Trophoblast cell (in vitro differentiated cells and primary cell): ENCODE measurements at regions not wholly inside any gene's neighbourhood (a gene's known extent, or its start where the extent isn't known, plus 50 kb on each side); places are given as distances from the start of the nearest gene placed in this dataset.
A peak's percentile ranks its signal among the peaks of the same experiment; 100 is the strongest.

Experiments used
- DNase-seq, 2 donors: peaks; one replicate each; pipeline ENCODE4 v3.0.0-alpha.2; 2016
- H2AFZ ChIP-seq: 2 replicates; pipeline ENCODE4 v1.6.1; 2013; ENCODE audit warnings: low read length, moderate library complexity, mild to moderate bottlenecking; ENCODE audit not compliant: insufficient read depth, poor library complexity
- H2AK5ac ChIP-seq: 2 replicates; pipeline ENCODE4 v1.6.1; 2013; ENCODE audit warnings: mild to moderate bottlenecking, low read length
- H2BK120ac ChIP-seq: 2 replicates; pipeline ENCODE4 v1.6.1; 2013; ENCODE audit warnings: low read length, mild to moderate bottlenecking, moderate library complexity; ENCODE audit not compliant: insufficient read depth, poor library complexity
- H2BK12ac ChIP-seq: 2 replicates; pipeline ENCODE4 v1.6.1; 2013; ENCODE audit warnings: mild to moderate bottlenecking, low read length, moderate library complexity
- H2BK5ac ChIP-seq: 2 replicates; pipeline ENCODE4 v1.6.1; 2013; ENCODE audit warnings: low read length, low read depth, moderate library complexity, mild to moderate bottlenecking; ENCODE audit not compliant: poor library complexity
- H3K14ac ChIP-seq: 2 replicates; pipeline ENCODE4 v1.6.1; 2013; ENCODE audit warnings: mild to moderate bottlenecking, low read length
- H3K18ac ChIP-seq: 2 replicates; pipeline ENCODE4 v1.6.1; 2013; ENCODE audit warnings: mild to moderate bottlenecking, low read length
- H3K23ac ChIP-seq: 2 replicates; pipeline ENCODE4 v1.6.1; 2013; ENCODE audit warnings: low read length
- H3K27ac ChIP-seq: 2 replicates; pipeline ENCODE4 v1.5.1; 2013; ENCODE audit warnings: low read depth, mild to moderate bottlenecking, inconsistent platforms, low read length, moderate library complexity
- H3K27me3 ChIP-seq: 2 replicates; pipeline ENCODE4 v1.6.1; 2013; ENCODE audit warnings: inconsistent platforms, mild to moderate bottlenecking, low read length, moderate library complexity; ENCODE audit not compliant: insufficient read depth
- H3K36me3 ChIP-seq, 2 experiments: 1 replicate in 1 of 2; 2 replicates in 1 of 2; pipeline ENCODE4 v1.6.1; 2013; ENCODE audit warnings: low read length in 2 of 2, mild to moderate bottlenecking in 2 of 2, moderate library complexity in 1 of 2; ENCODE audit not compliant: insufficient read depth in 2 of 2, control insufficient read depth in 1 of 2
- H3K4ac ChIP-seq: 2 replicates; pipeline ENCODE4 v1.6.1; 2013; ENCODE audit warnings: low read depth, mild to moderate bottlenecking, low read length, moderate library complexity
- H3K4me1 ChIP-seq, 2 experiments: 1 replicate in 1 of 2; 2 replicates in 1 of 2; pipeline ENCODE4 v1.6.1; 2013; ENCODE audit warnings: low read length in 2 of 2, mild to moderate bottlenecking in 2 of 2, moderate library complexity in 1 of 2; ENCODE audit not compliant: insufficient read depth in 2 of 2, control insufficient read depth in 1 of 2
- H3K4me2 ChIP-seq: 2 replicates; pipeline ENCODE4 v1.6.1; 2013; ENCODE audit warnings: inconsistent platforms, mild to moderate bottlenecking, low read length, moderate library complexity
- H3K4me3 ChIP-seq: 2 replicates; pipeline ENCODE4 v1.5.1; 2013; ENCODE audit warnings: mild to moderate bottlenecking, low read depth, low read length, inconsistent platforms
- H3K79me1 ChIP-seq: one replicate; pipeline ENCODE4 v1.6.1; 2013; ENCODE audit warnings: low read length
- H3K79me2 ChIP-seq: 2 replicates; pipeline ENCODE4 v1.6.1; 2013; ENCODE audit warnings: low read length, mild to moderate bottlenecking; ENCODE audit not compliant: control insufficient read depth, insufficient read depth, poor library complexity
- H3K9ac ChIP-seq: 2 replicates; pipeline ENCODE4 v1.6.1; 2013; ENCODE audit warnings: mild to moderate bottlenecking, low read length
- H3K9me3 ChIP-seq: 2 replicates; pipeline ENCODE4 v1.6.1; 2013; ENCODE audit warnings: low read depth, mild to moderate bottlenecking, control low read depth, inconsistent platforms, low read length; ENCODE audit not compliant: insufficient read depth
- H4K12ac ChIP-seq: 2 replicates; pipeline ENCODE4 v1.6.1; 2013; ENCODE audit warnings: low read depth, mild to moderate bottlenecking, low read length, moderate library complexity
- H4K8ac ChIP-seq: 2 replicates; pipeline ENCODE4 v1.6.1; 2013; ENCODE audit warnings: low read depth, mild to moderate bottlenecking, low read length, moderate library complexity
- H4K91ac ChIP-seq: one replicate; pipeline ENCODE4 v1.6.1; 2013; ENCODE audit warnings: low read depth, mild to moderate bottlenecking, low read length, moderate library complexity
- WGBS: extraction: QIAGEN DNeasy Blood & Tissue Kit; methylation state at CpG from one replicate; pipeline ENCODE4 v1.1.7; 2013; ENCODE audit warnings: missing lambda C conversion rate; ENCODE audit not compliant: insufficient read length, insufficient coverage; ENCODE audit errors: extremely low coverage; 5-methylcytosine and 5-hydroxymethylcytosine counted together

DNA sequence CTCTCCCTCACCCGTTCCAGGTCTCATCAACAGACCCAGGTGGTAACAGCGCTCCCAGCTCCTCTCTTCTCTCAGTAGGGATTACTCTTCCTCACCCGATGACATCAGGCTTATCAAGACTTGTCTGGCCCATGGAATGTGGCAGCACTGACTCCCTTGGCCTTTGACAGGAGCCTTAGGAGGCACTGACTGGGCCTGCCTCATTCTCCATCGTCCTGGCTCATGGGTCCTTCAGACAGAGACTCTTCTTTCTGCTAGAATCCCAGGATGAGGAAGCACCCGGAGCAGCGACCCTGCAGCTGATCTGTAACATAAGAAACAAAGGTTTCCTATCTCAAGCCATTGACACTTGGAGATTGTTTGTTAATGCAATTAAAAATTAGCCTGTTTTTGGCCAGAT, 1063.6 kb downstream of the TBC1D22A start:
- Histone ChIP-seq H2AK5ac (no peak overlapping the region), H3K23ac (no peak overlapping the region), H3K4ac (no peak overlapping the region), H3K14ac (no peak overlapping the region), H2BK120ac (no peak overlapping the region), H3K9me3 (peaks cover 9% of the 10 kb centered on the region), H2BK5ac (no peak overlapping the region), H3K79me1 (no peaks in the 10 kb centered on the region), H3K9ac (no peak overlapping the region), H3K36me3 (no peaks in the 10 kb centered on the region), H3K4me1 (no peaks in the 10 kb centered on the region), H3K27me3 (no peaks in the 10 kb centered on the region), H3K27ac (no peak overlapping the region), H3K4me3 (peak overlapping the region; percentile 27), H4K91ac (no peak overlapping the region), H3K18ac (no peak overlapping the region), H2BK12ac (no peak overlapping the region), H4K8ac (no peak overlapping the region), H2AFZ (no peak overlapping the region), H3K4me2 (no peak overlapping the region), H3K79me2 (no peaks in the 10 kb centered on the region), H4K12ac (no peak overlapping the region)
- no CpG with 5 or more reads among the region's 6 CpGs for WGBS
- no peak for DNase-seq

DNA sequence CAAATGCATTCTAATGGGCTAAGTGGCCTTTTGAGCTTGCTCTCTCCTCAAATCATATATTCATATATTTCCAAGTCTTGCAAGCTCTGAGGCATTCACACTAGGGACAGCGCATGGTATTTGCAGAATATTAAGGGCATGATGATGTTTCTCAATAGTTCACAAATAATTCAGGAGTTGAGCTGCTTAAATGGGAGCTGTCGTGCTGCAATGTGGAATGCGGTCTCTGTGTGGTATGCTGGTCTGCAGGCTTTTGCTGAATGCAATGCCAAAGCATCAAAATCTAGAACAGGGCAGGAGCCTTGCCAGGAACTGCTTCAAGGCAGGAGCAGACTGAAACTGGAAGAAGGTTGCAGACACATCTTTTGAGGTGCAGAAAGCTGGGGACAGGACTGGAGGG, 1060.0 kb downstream of the TBC1D22A start:
- WGBS, result no CpG with 5 or more reads among the region's 3 CpGs
- Histone ChIP-seq H2BK5ac (no peak overlapping the region), H3K4me1 (no peaks in the 10 kb centered on the region)

DNA sequence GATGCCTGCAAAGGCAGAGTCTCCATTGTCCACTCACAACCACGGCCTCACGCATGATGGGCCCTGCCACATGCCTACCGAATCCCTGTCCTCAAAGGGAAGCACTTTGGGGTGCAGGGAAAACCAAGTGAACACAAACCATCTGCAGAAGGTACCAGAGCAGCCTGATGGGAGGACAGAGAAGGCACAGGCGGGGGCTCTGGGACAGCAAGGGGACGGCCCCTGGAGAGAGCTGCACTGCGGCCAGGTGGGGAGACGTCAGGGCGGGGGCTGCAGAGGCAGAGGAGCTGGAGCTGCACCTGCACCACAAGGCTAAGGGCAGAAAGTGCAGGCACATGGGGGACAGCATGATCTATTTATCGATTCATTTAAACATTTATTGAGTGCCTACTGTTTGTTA, 1056.0 kb downstream of the TBC1D22A start:
- no peak overlapping the region for H2BK120ac ChIP-seq
- H3K4ac ChIP-seq, result no peak overlapping the region
- H4K12ac ChIP-seq, result no peak overlapping the region
- WGBS, result no CpG with 5 or more reads among the region's 9 CpGs
- H2AK5ac ChIP-seq, result no peak overlapping the region
- no peaks in the 10 kb centered on the region for H3K79me1 ChIP-seq
- no peak overlapping the region for H3K27ac ChIP-seq
- no peaks in the 10 kb centered on the region for H3K4me1 ChIP-seq
- H2BK12ac ChIP-seq, result no peak overlapping the region
- H3K27me3 ChIP-seq, result no peaks in the 10 kb centered on the region
- H4K91ac ChIP-seq, result no peak overlapping the region
- no peak overlapping the region for H3K23ac ChIP-seq
- H3K79me2 ChIP-seq, result no peaks in the 10 kb centered on the region
- H3K4me3 ChIP-seq, result no peak overlapping the region
- no peaks in the 10 kb centered on the region for H3K36me3 ChIP-seq
- H2BK5ac ChIP-seq, result no peak overlapping the region
- H3K4me2 ChIP-seq, result no peak overlapping the region
- H3K9ac ChIP-seq, result no peak overlapping the region
- no peak overlapping the region for H3K14ac ChIP-seq
- H3K18ac ChIP-seq, result no peak overlapping the region
- no peak overlapping the region for H2AFZ ChIP-seq
- no peak overlapping the region for H4K8ac ChIP-seq
- no peak for DNase-seq
- H3K9me3 ChIP-seq, result peaks cover 21% of the 10 kb centered on the region

More for the DNA sequence above, 1060.0 kb downstream of the TBC1D22A start:
- H2BK120ac ChIP-seq, result no peak overlapping the region
- H3K79me2 ChIP-seq, result no peaks in the 10 kb centered on the region
- no peak overlapping the region for H4K12ac ChIP-seq
- no peak overlapping the region for H3K4me3 ChIP-seq
- H3K36me3 ChIP-seq, result no peaks in the 10 kb centered on the region
- no peak overlapping the region for H2BK12ac ChIP-seq
- no peak overlapping the region for H3K4me2 ChIP-seq
- H2AK5ac ChIP-seq, result no peak overlapping the region
- no peak overlapping the region for H4K91ac ChIP-seq
- no peak overlapping the region for H3K18ac ChIP-seq
- no peaks in the 10 kb centered on the region for H3K27me3 ChIP-seq
- no peak overlapping the region for H2AFZ ChIP-seq
- no peak overlapping the region for H3K14ac ChIP-seq
- no peak overlapping the region for H3K9ac ChIP-seq
- no peak overlapping the region for H3K4ac ChIP-seq
- peaks cover 15% of the 10 kb centered on the region for H3K9me3 ChIP-seq
- no peak overlapping the region for H4K8ac ChIP-seq
- no peak for DNase-seq
- H3K23ac ChIP-seq, result no peak overlapping the region
- no peak overlapping the region for H3K27ac ChIP-seq
- no peaks in the 10 kb centered on the region for H3K79me1 ChIP-seq

DNA sequence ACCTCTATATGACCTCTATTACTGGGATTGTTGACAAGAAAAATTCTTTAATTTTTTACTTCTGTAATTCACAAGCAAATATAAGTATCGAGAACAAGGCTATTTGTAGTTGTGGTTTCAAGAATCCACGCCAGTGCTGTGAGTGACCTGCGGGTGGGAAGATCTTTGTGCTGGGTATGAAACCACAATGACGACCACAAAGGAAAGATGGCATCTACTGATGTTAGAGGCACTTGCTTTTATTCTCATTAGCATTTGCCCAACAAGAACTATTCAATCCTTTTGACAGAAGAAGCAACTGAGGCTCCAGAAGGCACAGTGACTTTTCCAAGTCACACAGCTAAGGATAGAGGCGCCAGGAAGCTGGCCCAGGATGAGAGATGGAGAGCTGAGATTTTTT, 1054.9 kb downstream of the TBC1D22A start:
- no peak overlapping the region for H3K27ac ChIP-seq
- H3K4ac ChIP-seq, result no peak overlapping the region
- no peak overlapping the region for H4K8ac ChIP-seq
- no peak overlapping the region for H4K91ac ChIP-seq
- no peak overlapping the region for H4K12ac ChIP-seq
- H3K23ac ChIP-seq, result no peak overlapping the region
- no peak overlapping the region for H2BK5ac ChIP-seq
- no peaks in the 10 kb centered on the region for H3K4me1 ChIP-seq
- peaks cover 17% of the 10 kb centered on the region for H3K9me3 ChIP-seq
- no peak overlapping the region for H3K14ac ChIP-seq
- no peak overlapping the region for H3K9ac ChIP-seq
- no peak overlapping the region for H3K18ac ChIP-seq
- no peak overlapping the region for H2AK5ac ChIP-seq
- H3K36me3 ChIP-seq, result no peaks in the 10 kb centered on the region
- WGBS, result no CpG with 5 or more reads among the region's 5 CpGs
- H3K4me2 ChIP-seq, result no peak overlapping the region
- no peak overlapping the region for H2AFZ ChIP-seq
- DNase-seq, result no peak
- no peak overlapping the region for H2BK12ac ChIP-seq
- H3K79me1 ChIP-seq, result no peaks in the 10 kb centered on the region
- no peaks in the 10 kb centered on the region for H3K79me2 ChIP-seq
- H2BK120ac ChIP-seq, result no peak overlapping the region
- no peak overlapping the region for H3K4me3 ChIP-seq
- no peaks in the 10 kb centered on the region for H3K27me3 ChIP-seq
